ENCODE measurements at regions not wholly inside any gene's neighbourhood (a gene's known extent, or its start where the extent isn't known, plus 50 kb on each side); places are given as distances from the start of the nearest gene placed in this dataset.
"Not testable (repeated sequence)": the region's sequence is repeated elsewhere in the genome, so short reads cannot be mapped to it uniquely, and the experiment has no call there.

DNA sequence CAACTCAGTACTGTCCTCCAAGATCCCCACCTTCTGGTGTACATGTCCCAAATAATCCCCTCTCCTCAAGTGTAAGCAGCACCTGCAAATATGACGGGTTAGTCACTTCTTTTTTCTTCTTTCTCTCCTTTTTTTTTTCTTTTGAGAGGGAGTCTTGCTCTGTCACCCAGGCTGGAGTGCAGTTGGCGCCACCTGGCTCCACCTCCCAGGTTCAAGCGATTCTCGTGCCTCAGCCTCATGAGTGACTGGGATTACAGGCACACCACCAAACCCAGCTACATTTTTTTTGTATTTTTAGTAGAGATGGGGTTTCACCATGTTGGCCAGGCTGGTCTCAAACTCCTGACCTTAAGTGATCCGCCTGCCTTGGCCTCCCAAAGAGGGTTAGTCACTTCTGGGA is 123.8 kb upstream of the PALS2 start:
- TF ChIP-seq, protein P1, sequence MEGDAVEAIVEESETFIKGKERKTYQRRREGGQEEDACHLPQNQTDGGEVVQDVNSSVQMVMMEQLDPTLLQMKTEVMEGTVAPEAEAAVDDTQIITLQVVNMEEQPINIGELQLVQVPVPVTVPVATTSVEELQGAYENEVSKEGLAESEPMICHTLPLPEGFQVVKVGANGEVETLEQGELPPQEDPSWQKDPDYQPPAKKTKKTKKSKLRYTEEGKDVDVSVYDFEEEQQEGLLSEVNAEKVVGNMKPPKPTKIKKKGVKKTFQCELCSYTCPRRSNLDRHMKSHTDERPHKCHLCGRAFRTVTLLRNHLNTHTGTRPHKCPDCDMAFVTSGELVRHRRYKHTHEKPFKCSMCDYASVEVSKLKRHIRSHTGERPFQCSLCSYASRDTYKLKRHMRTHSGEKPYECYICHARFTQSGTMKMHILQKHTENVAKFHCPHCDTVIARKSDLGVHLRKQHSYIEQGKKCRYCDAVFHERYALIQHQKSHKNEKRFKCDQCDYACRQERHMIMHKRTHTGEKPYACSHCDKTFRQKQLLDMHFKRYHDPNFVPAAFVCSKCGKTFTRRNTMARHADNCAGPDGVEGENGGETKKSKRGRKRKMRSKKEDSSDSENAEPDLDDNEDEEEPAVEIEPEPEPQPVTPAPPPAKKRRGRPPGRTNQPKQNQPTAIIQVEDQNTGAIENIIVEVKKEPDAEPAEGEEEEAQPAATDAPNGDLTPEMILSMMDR (IDR thresholded peaks at IDR 0.05) = not testable (repeated sequence)
- TF ChIP-seq EP300, POLR2AphosphoS5, POLR2A (IDR thresholded peaks at IDR 0.05): not testable (repeated sequence)

Data from gastroesophageal sphincter (tissue), 3 donors.